HG03469 (cell line): ENCODE measurements at regions not wholly inside any gene's neighbourhood (a gene's known extent, or its start where the extent isn't known, plus 50 kb on each side); places are given as distances from the start of the nearest gene placed in this dataset.

ENCODE experiments used
- ATAC-seq: cut with Tn5 transposase; IDR thresholded peaks from one replicate; pipeline ENCODE4 v1.9.1; 2021; ENCODE audit warnings: mild to moderate bottlenecking, moderate library complexity, moderate number of reproducible peaks; ENCODE audit not compliant: unreplicated experiment

GRCh38 chr20:48075591-48076174 lies 290.4 kb upstream of the SULF2 start:
- ATAC-seq = no peak

DNA sequence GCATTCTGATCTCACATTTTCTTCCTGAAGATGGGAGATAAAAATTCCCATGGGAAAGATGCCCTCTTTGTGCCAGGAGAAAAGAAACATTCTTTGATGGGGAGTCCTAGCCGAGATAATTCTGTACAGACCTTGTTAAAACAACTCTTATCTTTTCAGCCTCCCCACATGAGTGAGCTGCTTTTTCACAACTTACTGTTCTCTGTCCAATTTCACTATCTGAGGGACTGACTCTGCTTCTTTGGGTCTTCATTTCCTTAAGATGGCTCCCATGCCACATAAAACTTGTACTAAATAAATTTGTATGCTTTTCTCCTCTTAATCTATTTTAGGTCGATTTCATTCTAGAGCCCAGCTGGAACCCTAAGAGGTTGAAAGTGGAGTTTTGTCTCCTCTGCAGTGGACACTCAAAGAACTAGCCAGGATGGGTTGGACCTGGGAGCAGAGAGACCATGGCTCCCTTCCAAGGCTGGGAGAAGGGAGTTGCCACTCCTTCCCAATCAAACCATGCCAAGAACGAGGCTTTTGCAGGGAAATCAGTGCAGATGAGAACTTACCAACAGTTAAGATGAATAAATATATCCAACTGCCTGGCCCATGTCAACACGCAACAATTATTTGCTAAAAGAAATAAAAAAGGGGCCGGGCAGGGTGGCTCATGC lies 285.8 kb upstream of the SULF2 start:
- no peak for ATAC-seq

GRCh38 chr20:48069596-48069995 lies 284.3 kb upstream of the SULF2 start:
- no peak for ATAC-seq

GRCh38 chr20:48066851-48067250 lies 281.6 kb upstream of the SULF2 start:
- ATAC-seq = no peak

DNA sequence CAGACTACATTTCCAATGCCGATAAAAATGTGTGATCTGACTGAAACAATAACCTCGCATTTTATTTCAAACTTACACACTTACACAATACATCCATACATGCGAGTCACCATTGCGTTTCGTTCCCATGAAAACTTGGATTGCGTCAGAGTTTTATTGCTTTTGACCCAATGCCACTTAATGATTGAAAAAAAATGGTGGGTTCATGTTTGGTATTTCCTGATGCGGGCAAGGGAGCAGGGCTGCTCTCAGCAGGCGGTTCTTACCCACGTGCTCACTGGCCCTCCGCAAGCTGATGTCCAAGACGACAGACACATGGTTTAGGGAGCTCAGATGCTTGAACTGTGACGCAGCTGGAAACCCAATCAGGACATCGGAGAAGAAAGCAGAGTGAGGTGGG lies 281.0 kb upstream of the SULF2 start:
- ATAC-seq = no peak

GRCh38 chr20:48065833-48066232 lies 280.6 kb upstream of the SULF2 start:
- ATAC-seq = no peak

- no peak for ATAC-seq
These were observed 279.6 kb upstream of the SULF2 start for GRCh38 chr20:48064929-48065328.

DNA sequence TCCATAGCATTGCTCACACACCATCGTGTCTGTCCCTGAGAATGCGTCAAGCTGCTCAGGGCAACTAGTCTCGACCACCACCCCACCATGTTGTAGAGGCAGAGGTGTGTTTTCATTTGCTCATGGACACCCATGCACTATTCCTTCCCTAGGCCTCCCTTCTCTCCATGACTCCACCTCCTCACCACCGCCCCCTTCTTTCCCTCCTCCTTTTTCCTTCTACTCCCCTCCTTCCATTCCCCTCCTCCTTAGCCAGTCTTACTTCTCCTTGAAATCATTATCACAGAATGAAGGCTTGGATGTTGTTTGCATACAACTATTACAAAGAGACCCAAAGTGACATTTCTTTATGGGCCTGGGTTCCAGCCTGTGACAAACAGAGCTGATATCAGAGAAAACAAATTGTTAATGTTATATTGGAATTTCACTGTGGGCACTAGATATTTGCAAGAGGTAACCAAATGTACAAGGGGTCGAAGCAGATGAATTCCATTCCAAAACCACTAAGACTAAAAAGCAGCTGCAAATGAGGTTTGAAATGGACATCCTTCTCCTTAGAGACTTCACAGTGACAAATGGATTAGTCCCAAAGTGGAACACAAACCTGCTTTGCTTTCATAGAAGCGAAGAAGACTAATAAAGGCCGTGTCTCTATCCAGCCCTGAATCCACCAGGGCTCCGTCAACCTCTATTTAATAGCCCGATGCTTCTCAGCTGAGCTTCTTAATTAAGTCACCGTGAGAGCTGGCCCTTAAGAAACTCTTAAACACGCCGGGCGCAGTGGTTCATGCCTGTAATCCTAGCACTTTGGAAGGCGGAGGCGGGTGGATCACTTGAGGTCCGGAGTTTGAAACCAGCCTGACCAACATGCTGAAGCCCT lies 275.8 kb upstream of the SULF2 start:
- ATAC-seq = no peak

DNA sequence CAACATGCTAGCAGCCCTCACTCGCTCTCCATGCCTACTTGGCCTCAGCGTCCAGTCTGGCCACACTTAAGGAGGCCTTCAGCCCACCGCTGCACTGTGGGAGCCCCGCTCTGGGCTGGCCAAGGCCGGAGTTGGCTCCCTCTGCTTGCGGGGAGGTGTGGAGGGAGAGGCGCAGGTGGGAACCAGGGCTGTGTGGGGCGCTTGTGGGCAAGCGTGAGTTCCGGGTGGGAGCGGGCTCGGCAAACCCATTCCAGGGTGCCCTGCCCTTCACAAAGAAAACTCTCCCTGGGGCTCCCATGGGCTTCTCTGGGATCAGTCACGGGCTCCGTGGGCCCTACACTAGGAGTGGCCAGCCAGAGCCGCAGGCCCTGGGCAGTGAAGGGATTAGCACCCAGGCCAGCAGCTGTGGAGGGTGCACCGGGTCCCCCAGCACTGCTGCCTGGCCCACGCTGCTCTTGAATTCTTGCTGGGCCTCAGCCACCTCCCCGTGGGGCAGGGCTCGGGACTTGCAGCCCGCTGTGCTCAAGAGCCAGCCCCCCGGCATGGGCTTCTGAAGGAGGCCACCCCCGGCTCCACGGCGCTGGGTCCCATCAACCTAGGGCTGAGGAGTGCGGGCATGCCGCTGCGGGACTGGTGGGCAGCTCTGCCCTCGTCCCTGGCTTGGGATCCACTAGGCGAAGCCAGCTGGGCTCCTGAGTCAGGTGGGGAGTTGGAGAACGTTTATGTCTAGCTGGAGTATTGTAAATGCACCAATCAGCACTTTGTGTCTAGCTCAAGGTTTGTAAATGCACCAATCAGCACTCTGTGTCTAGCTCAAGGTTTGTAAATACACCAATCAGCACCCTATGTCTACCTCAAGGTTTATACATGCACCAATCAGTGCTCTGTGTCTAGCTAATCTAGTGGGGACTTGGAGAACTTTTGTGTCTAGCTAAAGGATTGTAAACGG lies 273.6 kb upstream of the SULF2 start:
- no peak for ATAC-seq

DNA sequence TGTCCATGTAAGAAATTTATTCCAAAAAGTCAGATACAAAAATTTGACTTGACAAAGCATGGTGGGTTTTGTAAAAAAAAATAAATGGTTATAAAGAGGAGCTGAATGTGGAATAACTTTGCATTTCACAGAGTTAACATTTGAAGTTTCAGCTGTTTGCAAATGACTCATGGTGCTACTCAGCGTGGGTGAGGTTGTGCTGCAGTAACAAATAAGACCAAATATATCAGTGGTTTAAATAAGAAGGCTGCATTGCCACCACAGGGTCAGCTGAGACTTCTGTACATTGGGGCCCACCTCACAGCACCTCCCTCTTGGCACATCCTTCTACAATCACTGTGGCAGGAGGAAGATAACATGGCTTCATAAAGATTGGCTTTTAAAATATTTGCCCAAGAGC lies 272.5 kb upstream of the SULF2 start:
- no peak for ATAC-seq

DNA sequence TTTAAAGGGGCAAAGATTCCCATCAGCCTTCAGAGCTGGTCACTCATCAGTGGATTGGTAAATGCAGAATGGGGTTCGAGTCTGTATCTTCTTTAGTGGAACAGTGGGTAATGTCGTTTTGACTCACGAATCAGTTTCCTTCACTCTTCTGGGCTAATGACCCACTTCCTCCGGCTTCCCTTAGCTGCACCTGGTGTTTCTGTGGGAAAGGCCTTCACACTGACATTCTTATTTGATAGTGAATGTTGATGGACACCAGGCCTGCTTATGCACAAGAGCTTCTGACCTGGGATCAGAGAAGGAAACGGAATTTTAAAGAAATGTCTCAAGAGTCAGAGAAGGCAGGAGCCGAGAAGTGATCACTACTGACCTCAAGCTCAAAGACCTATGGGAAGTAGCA lies 272.0 kb upstream of the SULF2 start:
- no peak for ATAC-seq

- no peak for ATAC-seq
These were observed 270.9 kb upstream of the SULF2 start for GRCh38 chr20:48056218-48056617.

GRCh38 chr20:48054051-48054450 lies 268.8 kb upstream of the SULF2 start:
- ATAC-seq = no peak

- ATAC-seq = no peak
These were observed 267.2 kb upstream of the SULF2 start for GRCh38 chr20:48052475-48052835.

- ATAC-seq = no peak
These were observed 266.7 kb upstream of the SULF2 start for GRCh38 chr20:48051794-48052474.

GRCh38 chr20:48049641-48050040 lies 264.4 kb upstream of the SULF2 start:
- ATAC-seq = no peak

DNA sequence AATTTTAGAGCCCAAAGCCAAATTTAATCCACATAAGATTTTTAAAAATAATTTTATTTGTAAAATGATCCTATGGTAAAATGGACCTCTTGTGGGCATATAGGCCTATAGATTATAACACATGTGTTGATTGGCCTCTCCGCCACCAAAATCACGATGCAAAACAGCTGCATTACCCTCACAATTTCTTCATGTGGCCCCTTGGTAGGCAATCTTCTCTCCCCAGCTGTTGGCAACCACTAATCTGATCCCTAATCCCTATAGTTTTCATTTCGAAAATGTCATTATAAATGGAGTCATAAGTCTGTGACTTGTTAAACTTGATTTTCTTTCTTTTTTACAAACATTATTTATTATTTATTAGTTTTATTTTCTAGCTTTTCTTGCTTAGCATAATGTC lies 263.9 kb upstream of the SULF2 start:
- ATAC-seq = no peak

DNA sequence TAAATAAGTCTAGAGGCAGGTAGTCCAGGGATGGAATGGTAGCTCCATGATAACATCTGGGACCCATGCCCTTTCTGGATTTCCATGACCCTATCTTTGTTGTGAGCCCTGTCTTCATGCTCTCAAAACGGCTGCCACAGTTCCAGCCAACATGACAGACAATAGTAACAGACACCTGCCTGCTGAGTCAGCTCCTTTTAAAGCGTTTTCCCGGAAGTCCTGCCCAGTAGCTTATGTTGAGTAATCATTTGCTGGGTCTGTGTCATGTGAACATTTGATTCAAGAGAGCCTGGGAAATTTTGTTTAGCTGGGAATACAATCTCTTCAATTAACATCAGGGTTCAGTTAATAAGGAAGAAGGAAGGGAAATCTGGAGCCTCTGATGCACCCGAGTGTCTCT lies 262.2 kb upstream of the SULF2 start:
- no peak for ATAC-seq

DNA sequence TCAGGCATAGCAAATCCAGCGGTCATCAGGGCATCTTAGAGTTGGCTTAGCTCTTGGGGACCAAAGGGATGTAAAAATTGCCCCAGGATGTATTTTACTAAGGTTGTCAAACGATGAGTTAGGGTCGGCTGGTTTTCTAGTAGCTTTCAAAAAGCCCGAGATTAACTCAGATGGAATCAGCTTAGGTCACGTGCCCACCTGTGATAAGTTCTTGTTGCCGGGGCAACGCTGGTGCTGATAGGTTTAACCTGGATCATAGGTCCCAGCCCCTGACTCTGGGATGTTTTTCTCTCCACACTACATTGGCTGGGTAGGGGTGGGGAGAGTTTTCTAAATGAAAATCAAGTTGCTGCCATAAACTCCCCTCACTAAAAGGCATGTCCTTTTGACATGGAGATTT lies 257.3 kb upstream of the SULF2 start:
- no peak for ATAC-seq

- ATAC-seq = no peak
These were observed 255.9 kb upstream of the SULF2 start for GRCh38 chr20:48041078-48041780.
